GM12875 (cell line): ENCODE measurements at regions not wholly inside any gene's neighbourhood (a gene's known extent, or its start where the extent isn't known, plus 50 kb on each side); places are given as distances from the start of the nearest gene placed in this dataset.

Experiments
- H3K4me3 ChIP-seq: one replicate; pipeline ENCODE4 v1.5.1; 2011; ENCODE audit warnings: low read depth, low read length, control low read depth
- CTCF ChIP-seq: IDR thresholded peaks from 2 replicates; pipeline ENCODE4 v1.5.1; 2011; ENCODE audit warnings: low read depth, mild to moderate bottlenecking, control low read depth, inconsistent platforms, low read length, moderate library complexity, borderline replicate concordance; ENCODE audit not compliant: insufficient read depth

GRCh38 chr2:33984131-33984530 lies 385.0 kb upstream of the FAM98A start:
- no peak overlapping the region for H3K4me3 ChIP-seq
- no peak for TF ChIP-seq CTCF

- H3K4me3 ChIP-seq: no peak overlapping the region
- no peak for TF ChIP-seq CTCF
These were observed 379.4 kb upstream of the FAM98A start for GRCh38 chr2:33978471-33978870.

GRCh38 chr2:33975498-33975897 lies 376.4 kb upstream of the FAM98A start:
- no peak for TF ChIP-seq CTCF
- no peak overlapping the region for H3K4me3 ChIP-seq

GRCh38 chr2:33967103-33967502 lies 368.0 kb upstream of the FAM98A start:
- TF ChIP-seq CTCF: no peak
- H3K4me3 ChIP-seq: no peak overlapping the region

GRCh38 chr2:33958591-33958990 lies 359.5 kb upstream of the FAM98A start:
- H3K4me3 ChIP-seq: no peak overlapping the region
- TF ChIP-seq CTCF: no peak

- no peak overlapping the region for H3K4me3 ChIP-seq
- TF ChIP-seq CTCF: no peak
These were observed 350.3 kb upstream of the FAM98A start for GRCh38 chr2:33949371-33949770.

- TF ChIP-seq CTCF: no peak
- no peak overlapping the region for H3K4me3 ChIP-seq
These were observed 347.1 kb upstream of the FAM98A start for GRCh38 chr2:33946193-33946592.
